ENCODE measurements at regions not wholly inside any gene's neighbourhood (a gene's known extent, or its start where the extent isn't known, plus 50 kb on each side); places are given as distances from the start of the nearest gene placed in this dataset.
"Not testable (repeated sequence)": the region's sequence is repeated elsewhere in the genome, so short reads cannot be mapped to it uniquely, and the experiment has no call there.

- Histone ChIP-seq H3K9me3 (no peaks in the 10 kb centered on the region), H3K36me3 (no peaks in the 10 kb centered on the region), H3K27me3 (no peaks in the 10 kb centered on the region), H3K4me3 (no peak overlapping the region)
- DNase-seq: no peak
Measured at GRCh38 chr4:111943796-111944203, 201.5 kb upstream of the FAM241A start.

GRCh38 chr4:111945014-111945413 lies 200.2 kb upstream of the FAM241A start:
- Histone ChIP-seq H3K9me3 (no peaks in the 10 kb centered on the region), H3K36me3 (no peaks in the 10 kb centered on the region), H3K4me3 (no peak overlapping the region), H3K27me3 (no peaks in the 10 kb centered on the region)
- DNase-seq: no peak

GRCh38 chr4:111946800-111947199 lies 198.5 kb upstream of the FAM241A start:
- no peak for DNase-seq
- Histone ChIP-seq H3K9me3 (no peaks in the 10 kb centered on the region), H3K36me3 (no peaks in the 10 kb centered on the region), H3K4me3 (no peak overlapping the region), H3K27me3 (no peaks in the 10 kb centered on the region)

DNA sequence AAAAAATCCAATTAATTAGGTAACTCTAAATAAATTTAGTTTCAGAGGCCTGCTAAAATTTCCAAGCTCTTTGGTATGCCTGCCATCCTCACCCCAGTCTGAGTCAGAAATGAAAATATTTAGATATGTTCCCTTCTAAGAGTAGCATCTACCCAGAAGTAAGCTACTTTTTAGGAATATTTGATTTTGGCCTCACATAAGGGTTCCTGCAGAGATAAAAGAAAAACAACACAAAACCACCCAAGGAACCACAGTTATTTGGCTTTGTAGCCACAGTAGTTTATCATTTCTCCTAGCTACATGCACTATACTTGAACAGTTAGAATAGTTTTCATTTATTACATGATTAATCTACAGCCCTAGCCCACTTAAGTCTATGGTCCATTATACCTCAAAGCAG lies 192.6 kb upstream of the FAM241A start:
- Histone ChIP-seq H3K9me3 (no peaks in the 10 kb centered on the region), H3K36me3 (no peaks in the 10 kb centered on the region), H3K27me3 (no peaks in the 10 kb centered on the region), H3K4me3 (no peak overlapping the region)
- DNase-seq: no peak

- H3K36me3 ChIP-seq: no peaks in the 10 kb centered on the region
- H3K27me3 ChIP-seq: no peaks in the 10 kb centered on the region
- no peaks in the 10 kb centered on the region for H3K9me3 ChIP-seq
- H3K4me3 ChIP-seq: no peak overlapping the region
- DNase-seq: no peak
Measured at GRCh38 chr4:111954550-111954949, 190.7 kb upstream of the FAM241A start.

- H3K27me3 ChIP-seq: no peaks in the 10 kb centered on the region
- DNase-seq: no peak
- H3K4me3 ChIP-seq: no peak overlapping the region
- no peaks in the 10 kb centered on the region for H3K9me3 ChIP-seq
- no peaks in the 10 kb centered on the region for H3K36me3 ChIP-seq
Measured at GRCh38 chr4:111955001-111955400, 190.3 kb upstream of the FAM241A start.

GRCh38 chr4:111957116-111957515 lies 188.1 kb upstream of the FAM241A start:
- no peaks in the 10 kb centered on the region for H3K9me3 ChIP-seq
- H3K36me3 ChIP-seq: no peaks in the 10 kb centered on the region
- H3K4me3 ChIP-seq: no peak overlapping the region
- no peak for DNase-seq
- H3K27me3 ChIP-seq: no peaks in the 10 kb centered on the region

DNA sequence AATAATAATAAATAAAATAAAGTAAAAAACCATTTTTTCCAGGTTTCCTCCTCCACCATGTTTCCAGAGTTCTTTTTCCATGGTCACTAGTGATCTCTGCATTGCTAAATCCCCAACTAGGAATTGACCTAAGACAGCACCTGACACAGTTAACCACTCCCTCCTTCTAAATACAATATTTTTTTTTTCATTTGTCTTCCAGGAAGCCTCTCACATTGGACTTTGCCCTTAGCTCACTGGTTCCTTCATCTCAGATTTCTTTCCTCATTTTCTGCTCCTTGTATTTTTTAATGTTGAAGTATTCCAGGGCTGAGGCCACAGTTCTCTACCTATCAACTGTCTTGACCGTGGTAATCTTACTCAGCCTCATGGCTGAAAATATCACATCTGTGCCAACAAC lies 187.3 kb upstream of the FAM241A start:
- Histone ChIP-seq H3K27me3 (no peaks in the 10 kb centered on the region), H3K36me3 (no peaks in the 10 kb centered on the region), H3K4me3 (no peak overlapping the region), H3K9me3 (no peaks in the 10 kb centered on the region)
- no peak for DNase-seq

- Histone ChIP-seq H3K36me3 (no peaks in the 10 kb centered on the region), H3K27me3 (no peaks in the 10 kb centered on the region), H3K4me3 (no peak overlapping the region), H3K9me3 (no peaks in the 10 kb centered on the region)
- DNase-seq: no peak
Measured at GRCh38 chr4:111959222-111959621, 186.0 kb upstream of the FAM241A start.

DNA sequence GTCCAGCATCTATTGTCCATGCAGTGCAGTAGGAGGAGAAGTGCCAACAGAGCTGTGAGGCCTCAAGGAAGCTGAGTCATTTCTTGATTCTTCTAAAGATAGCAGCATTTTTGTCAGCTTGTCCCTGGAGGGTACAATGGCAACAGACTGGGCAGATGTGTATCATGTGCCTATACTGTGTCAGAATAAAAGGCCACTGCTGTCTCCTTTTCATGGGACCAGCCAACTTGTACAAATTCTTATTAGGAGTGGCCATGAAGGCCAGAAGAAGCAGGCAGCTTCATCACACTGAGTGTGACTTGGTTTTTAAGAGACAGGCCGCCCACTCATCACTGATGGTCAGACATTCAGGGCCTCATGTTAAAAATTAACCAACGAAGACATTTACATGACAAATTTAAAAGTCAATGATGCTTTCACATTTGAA lies 185.0 kb upstream of the FAM241A start:
- Histone ChIP-seq H3K27me3 (no peaks in the 10 kb centered on the region), H3K4me3 (no peak overlapping the region), H3K36me3 (no peaks in the 10 kb centered on the region), H3K9me3 (no peaks in the 10 kb centered on the region)
- no peak for DNase-seq

DNA sequence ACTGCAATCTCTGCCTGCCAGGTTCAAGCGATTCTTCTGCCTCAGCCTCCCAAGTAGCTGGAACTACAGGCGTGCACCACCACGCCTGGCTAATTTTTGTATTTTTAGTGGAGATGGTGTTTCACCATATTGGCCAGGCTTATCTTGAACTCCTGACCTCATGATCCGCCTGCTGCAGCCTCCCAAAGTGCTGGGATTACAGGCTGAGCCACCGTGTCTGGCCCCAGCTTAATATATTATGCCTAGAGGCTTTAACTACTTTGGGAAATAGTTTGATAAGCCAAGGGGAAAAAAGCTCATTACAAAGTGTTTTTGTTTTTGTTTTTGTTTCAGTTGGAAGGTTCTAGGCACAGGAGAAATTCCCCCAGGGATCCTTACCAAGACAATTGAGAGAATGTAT lies 184.2 kb upstream of the FAM241A start:
- not testable (repeated sequence) for H3K27me3 ChIP-seq, H3K4me3 ChIP-seq, H3K9me3 ChIP-seq, DNase-seq, H3K36me3 ChIP-seq

DNA sequence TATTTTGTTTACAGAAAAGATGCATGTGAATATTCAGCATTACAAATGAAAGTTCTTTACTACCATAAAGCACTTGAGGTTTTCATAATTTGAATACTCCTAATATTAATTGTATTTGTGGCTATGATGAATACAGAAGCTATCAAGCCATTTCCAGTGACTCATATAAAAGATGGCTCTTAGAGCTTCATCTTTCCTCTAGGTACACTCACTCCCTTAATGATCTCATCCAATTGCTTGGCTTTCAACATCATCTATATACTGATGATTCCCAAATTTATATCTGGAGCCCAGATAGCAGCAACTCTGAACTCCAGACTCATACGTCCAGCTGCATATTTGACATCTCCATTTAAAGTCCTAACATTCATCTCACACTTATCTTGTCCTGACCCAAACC lies 183.4 kb upstream of the FAM241A start:
- Histone ChIP-seq H3K9me3 (no peaks in the 10 kb centered on the region), H3K36me3 (no peaks in the 10 kb centered on the region), H3K27me3 (no peaks in the 10 kb centered on the region), H3K4me3 (no peak overlapping the region)
- no peak for DNase-seq

DNA sequence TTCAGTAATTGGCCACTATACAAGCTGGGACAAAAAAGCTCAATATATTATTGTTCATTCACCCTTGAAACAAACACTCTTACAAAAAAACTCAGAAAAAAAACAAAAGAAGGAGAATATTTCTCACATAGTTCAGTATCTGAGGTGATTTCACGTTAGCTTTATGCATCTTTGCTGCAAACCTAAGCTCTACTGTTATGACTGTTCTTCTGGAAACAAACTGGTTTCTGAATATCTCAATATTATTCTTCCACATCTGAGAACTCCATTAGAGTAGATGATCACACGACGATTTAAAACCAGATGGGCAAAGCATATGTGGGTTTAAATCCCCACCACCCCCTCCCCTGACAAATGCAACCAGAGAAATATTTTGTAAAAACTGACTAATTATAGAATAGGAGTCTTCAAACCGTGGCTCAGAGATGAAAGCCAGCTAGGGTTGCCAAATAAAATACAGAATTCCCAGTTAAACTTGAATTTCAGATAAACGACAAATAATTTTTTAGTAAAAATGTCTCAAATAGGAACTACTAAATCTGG lies 182.0 kb upstream of the FAM241A start:
- Histone ChIP-seq H3K9me3 (no peaks in the 10 kb centered on the region), H3K36me3 (no peaks in the 10 kb centered on the region), H3K27me3 (no peaks in the 10 kb centered on the region), H3K4me3 (no peak overlapping the region)
- no peak for DNase-seq

DNA sequence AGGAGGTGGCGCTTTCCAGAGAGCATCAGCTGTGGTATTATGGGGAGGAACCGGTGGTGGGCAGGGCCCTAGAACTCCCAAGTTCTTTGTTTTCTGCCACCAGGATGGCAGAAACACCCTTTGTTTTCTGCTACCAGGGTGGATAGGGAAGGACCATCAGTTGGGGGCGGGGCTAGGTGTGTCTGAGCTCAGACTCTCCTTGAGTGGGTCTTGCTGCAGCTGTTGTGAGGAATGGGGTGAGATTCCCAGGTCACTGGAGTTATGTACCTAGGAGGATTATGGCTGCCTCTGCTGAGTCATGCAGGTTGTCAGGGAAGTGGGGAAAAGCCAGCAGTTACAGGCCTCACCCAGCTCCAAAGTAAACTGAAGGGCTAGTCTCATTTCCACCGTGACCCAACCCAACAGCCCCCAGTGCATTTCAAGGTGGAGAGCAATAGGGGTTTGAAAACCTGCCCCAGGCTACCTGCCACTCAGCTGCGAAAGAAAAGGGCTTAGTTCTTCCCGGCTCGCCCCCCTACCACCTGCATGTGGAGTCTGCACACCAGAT lies 167.8 kb upstream of the FAM241A start:
- H3K36me3 ChIP-seq: no peaks in the 10 kb centered on the region
- H3K4me3 ChIP-seq: no peak overlapping the region
- H3K9me3 ChIP-seq: no peaks in the 10 kb centered on the region
- no peaks in the 10 kb centered on the region for H3K27me3 ChIP-seq
- no peak for DNase-seq

DNA sequence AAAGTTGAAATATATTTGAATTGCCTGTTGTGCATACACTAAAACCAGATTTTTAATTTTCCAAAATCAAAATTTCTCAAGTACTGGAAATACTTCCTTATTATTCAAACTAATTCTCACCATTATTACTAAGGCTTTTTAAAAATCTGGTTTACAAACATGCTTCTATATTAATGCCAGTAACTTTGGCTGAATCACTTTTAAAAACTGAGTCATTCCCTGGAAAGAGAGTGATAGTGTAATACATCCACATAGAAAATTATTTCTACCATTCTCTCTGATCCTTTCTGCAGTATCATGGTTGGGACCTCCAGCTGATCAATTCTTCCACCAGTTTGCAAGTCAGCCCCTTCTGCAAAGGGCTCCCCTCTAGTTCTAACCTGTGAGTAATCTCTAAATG lies 165.3 kb upstream of the FAM241A start:
- H3K36me3 ChIP-seq: no peaks in the 10 kb centered on the region
- H3K9me3 ChIP-seq: no peaks in the 10 kb centered on the region
- H3K27me3 ChIP-seq: no peaks in the 10 kb centered on the region
- DNase-seq: no peak
- no peak overlapping the region for H3K4me3 ChIP-seq

- no peak overlapping the region for H3K4me3 ChIP-seq
- no peaks in the 10 kb centered on the region for H3K9me3 ChIP-seq
- DNase-seq: no peak
- H3K27me3 ChIP-seq: no peaks in the 10 kb centered on the region
- H3K36me3 ChIP-seq: no peaks in the 10 kb centered on the region
Measured at GRCh38 chr4:111982089-111982488, 163.2 kb upstream of the FAM241A start.

DNA sequence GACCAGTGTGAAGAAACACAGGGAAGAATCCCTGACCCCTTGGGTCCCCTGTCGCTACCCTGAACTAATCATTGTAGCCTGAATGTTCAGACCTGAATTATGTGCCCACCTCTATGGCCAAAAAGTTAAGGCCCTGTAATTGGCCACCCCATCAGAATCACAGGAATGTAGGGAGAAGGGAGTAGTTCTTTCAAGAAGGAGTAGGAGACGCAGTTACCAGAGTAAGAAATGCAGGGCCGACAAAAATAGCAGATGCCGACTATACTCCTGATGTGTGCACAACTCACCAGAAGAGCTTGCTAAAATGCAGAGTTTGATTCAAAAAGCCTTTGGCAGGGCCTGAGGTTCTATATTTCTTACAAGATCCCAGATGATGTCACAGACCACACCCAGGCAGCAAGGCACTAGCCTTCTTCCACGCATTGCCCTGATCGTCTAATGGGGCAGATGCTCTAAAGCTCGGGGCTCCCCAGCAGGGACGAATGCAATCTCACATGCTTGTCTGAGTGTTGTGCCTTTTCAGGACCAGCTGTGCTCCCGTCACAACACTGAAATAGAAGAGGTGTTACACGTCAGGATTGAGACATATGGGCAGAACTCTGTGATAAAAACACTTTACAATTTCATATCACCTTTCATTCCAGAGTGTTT lies 161.0 kb upstream of the FAM241A start:
- no peak overlapping the region for H3K4me3 ChIP-seq
- no peak for DNase-seq
- no peaks in the 10 kb centered on the region for H3K9me3 ChIP-seq
- H3K36me3 ChIP-seq: no peaks in the 10 kb centered on the region
- no peaks in the 10 kb centered on the region for H3K27me3 ChIP-seq

DNA sequence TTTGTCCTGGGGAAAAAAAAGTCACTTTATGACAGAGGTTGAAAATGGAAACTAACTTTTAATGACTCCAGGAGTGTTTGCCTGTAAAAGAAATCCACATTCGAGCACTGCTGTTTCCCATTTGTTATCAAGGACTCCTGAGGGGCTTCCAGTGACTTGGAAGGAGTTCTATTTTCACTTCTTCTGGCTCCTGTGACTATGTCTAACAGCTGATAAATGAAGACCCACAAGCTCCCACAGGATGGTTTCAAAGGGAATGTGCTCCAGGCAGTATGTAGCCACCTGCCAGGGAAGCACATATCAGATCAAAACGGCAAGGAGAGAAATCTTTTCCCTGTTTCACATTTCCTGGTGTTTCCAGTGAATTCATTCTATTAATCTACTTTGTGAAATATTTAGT lies 159.8 kb upstream of the FAM241A start:
- no peak overlapping the region for H3K4me3 ChIP-seq
- DNase-seq: no peak
- no peaks in the 10 kb centered on the region for H3K36me3 ChIP-seq
- no peaks in the 10 kb centered on the region for H3K9me3 ChIP-seq
- H3K27me3 ChIP-seq: no peaks in the 10 kb centered on the region

Measured in MG63 (cell line).